GM12872 (cell line): ENCODE measurements at regions not wholly inside any gene's neighbourhood (a gene's known extent, or its start where the extent isn't known, plus 50 kb on each side); places are given as distances from the start of the nearest gene placed in this dataset.

Experiments used
- CTCF ChIP-seq: IDR thresholded peaks from 3 replicates; pipeline ENCODE4 v1.5.1; 2011; ENCODE audit warnings: low read depth, mild to moderate bottlenecking, low read length, moderate library complexity; ENCODE audit not compliant: insufficient read depth

GRCh38 chr11:25566298-25567200 lies 765.4 kb upstream of the ANO3 start:
- no peak for TF ChIP-seq CTCF

DNA sequence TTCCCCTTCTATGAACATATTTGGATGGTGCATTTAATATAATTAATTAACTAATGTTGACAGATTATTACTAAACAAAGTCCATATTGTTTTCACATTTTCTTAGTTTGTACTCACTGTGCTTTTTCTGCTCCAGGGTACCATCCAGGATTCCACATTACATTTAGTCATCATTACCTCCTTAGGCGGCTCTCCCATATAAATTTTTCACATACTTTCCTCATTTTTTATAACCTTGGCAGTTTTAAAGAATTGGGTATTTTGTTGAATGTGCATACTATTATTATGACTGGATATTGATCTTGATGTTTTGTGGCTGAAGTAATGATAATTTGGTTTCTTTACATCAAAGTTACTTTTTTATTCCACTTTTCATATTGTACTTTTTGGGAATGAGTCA lies 755.6 kb upstream of the ANO3 start:
- no peak for TF ChIP-seq CTCF

- TF ChIP-seq CTCF = no peak
Observed at GRCh38 chr11:25583596-25583995, 748.3 kb upstream of the ANO3 start.

GRCh38 chr11:25587496-25587895 lies 744.4 kb upstream of the ANO3 start:
- TF ChIP-seq CTCF = no peak

GRCh38 chr11:25593221-25593620 lies 738.7 kb upstream of the ANO3 start:
- no peak for TF ChIP-seq CTCF

DNA sequence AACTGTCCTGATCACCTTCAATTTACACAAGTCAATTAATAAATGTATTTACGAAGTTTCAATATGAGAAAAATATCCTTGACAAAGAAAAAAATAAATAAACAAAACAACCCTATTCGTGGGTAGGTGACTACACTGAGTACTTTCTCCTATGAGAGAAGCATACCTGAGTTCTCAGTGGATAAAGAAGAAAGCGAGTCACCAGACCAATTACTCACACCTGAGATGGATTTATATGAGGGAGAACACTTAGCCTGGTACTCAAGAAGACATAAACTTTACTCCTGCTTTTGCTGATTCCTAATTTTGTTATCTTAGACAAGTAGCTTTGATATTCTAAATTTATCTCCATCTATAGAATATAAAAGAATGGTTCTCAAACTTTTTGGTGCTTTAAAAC lies 735.2 kb upstream of the ANO3 start:
- no peak for TF ChIP-seq CTCF

GRCh38 chr11:25597696-25598095 lies 734.2 kb upstream of the ANO3 start:
- TF ChIP-seq CTCF = no peak
